ENCODE measurements at regions not wholly inside any gene's neighbourhood (a gene's known extent, or its start where the extent isn't known, plus 50 kb on each side); places are given as distances from the start of the nearest gene placed in this dataset.

- TF ChIP-seq, protein P1, sequence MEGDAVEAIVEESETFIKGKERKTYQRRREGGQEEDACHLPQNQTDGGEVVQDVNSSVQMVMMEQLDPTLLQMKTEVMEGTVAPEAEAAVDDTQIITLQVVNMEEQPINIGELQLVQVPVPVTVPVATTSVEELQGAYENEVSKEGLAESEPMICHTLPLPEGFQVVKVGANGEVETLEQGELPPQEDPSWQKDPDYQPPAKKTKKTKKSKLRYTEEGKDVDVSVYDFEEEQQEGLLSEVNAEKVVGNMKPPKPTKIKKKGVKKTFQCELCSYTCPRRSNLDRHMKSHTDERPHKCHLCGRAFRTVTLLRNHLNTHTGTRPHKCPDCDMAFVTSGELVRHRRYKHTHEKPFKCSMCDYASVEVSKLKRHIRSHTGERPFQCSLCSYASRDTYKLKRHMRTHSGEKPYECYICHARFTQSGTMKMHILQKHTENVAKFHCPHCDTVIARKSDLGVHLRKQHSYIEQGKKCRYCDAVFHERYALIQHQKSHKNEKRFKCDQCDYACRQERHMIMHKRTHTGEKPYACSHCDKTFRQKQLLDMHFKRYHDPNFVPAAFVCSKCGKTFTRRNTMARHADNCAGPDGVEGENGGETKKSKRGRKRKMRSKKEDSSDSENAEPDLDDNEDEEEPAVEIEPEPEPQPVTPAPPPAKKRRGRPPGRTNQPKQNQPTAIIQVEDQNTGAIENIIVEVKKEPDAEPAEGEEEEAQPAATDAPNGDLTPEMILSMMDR (IDR thresholded peaks at IDR 0.05): no peak
- TF ChIP-seq POLR2A (IDR thresholded peaks at IDR 0.05): no peak
Observed at GRCh38 chr1:61593331-61593730, 131.6 kb downstream of the TM2D1 start.

All from body of pancreas (tissue), 4 donors.